ENCODE measurements at regions not wholly inside any gene's neighbourhood (a gene's known extent, or its start where the extent isn't known, plus 50 kb on each side); places are given as distances from the start of the nearest gene placed in this dataset.

GRCh38 chr9:86768709-86769108 is 178.6 kb downstream of the GAS1 start:
- TF ChIP-seq CTCF (IDR thresholded peaks at IDR 0.05; ENCODE audit: low read depth, low read length, missing control alignments), result no peak
- H3K4me3 ChIP-seq (ENCODE audit: low read depth, low read length), result no peak overlapping the region
- no peak for DNase-seq (ENCODE audit: low read depth)

- no peak for DNase-seq (ENCODE audit: low read depth)
- no peak for TF ChIP-seq CTCF (IDR thresholded peaks at IDR 0.05; ENCODE audit: low read depth, low read length, missing control alignments)
- no peak overlapping the region for H3K4me3 ChIP-seq (ENCODE audit: low read depth, low read length)
Measured at GRCh38 chr9:86768020-86768419, 179.3 kb downstream of the GAS1 start.

DNA sequence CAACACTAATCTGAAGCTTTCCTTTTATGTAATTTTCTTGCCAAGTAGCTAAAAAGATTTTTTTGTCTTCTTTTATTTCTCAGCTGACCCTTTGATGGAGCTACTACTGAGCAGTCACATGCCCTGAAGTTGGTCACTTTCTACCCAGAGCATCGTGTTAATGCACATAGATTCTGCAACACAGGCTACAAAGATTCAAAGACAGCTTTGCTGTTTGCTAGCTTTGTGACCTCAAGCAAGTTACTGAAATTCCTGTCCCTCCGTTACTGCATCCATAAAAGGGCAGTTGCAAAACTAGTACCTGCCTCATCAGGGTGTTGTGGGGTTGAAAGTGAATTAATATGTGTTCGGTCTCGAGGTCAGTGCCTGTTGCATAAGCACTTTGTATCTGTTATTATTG is 179.9 kb downstream of the GAS1 start:
- no peak for TF ChIP-seq CTCF (IDR thresholded peaks at IDR 0.05; ENCODE audit: low read depth, low read length, missing control alignments)
- no peak for DNase-seq (ENCODE audit: low read depth)
- H3K4me3 ChIP-seq (ENCODE audit: low read depth, low read length), result no peak overlapping the region

DNA sequence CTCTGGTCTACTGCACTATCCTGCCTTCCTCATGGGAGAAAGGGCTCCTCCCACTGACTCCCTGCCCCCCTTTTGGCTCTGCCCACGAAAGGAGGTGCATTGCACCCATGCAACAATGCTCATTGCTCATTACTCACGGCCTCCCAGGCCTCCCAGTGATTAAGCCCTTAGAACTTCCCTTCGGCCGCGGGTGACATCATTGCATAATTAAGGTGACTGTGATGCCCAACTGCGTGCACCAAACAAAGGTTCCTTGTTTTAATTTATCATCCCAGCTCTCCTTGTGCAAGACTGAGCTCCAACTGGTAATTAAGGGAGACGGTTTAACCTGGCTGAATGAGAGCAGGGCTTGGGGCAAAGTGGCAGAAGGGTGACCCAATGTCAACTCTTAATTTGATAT is 180.4 kb downstream of the GAS1 start:
- no peak overlapping the region for H3K4me3 ChIP-seq (ENCODE audit: low read depth, low read length)
- TF ChIP-seq CTCF (IDR thresholded peaks at IDR 0.05; ENCODE audit: low read depth, low read length, missing control alignments), result no peak
- DNase-seq (ENCODE audit: low read depth), result no peak

DNA sequence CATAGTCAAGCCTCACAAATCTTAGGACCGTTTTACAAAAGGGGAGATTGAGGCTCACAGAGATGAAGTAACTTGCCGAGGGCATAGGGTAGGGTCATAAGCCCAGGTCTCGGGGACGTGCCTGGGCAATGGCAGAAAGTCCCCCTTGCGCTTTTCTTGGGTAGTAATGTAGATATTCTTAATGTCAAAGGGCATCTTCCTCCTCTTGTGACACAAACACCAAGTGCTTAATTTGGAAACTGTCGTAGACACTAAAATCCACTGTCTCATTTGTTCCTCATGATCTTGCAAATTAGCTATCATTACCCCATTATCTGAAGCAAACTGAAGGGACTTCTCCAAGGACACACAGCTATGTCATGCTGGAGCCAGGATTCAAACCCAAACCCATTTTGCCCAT is 180.8 kb downstream of the GAS1 start:
- no peak for DNase-seq (ENCODE audit: low read depth)
- TF ChIP-seq CTCF (IDR thresholded peaks at IDR 0.05; ENCODE audit: low read depth, low read length, missing control alignments), result no peak
- no peak overlapping the region for H3K4me3 ChIP-seq (ENCODE audit: low read depth, low read length)

DNA sequence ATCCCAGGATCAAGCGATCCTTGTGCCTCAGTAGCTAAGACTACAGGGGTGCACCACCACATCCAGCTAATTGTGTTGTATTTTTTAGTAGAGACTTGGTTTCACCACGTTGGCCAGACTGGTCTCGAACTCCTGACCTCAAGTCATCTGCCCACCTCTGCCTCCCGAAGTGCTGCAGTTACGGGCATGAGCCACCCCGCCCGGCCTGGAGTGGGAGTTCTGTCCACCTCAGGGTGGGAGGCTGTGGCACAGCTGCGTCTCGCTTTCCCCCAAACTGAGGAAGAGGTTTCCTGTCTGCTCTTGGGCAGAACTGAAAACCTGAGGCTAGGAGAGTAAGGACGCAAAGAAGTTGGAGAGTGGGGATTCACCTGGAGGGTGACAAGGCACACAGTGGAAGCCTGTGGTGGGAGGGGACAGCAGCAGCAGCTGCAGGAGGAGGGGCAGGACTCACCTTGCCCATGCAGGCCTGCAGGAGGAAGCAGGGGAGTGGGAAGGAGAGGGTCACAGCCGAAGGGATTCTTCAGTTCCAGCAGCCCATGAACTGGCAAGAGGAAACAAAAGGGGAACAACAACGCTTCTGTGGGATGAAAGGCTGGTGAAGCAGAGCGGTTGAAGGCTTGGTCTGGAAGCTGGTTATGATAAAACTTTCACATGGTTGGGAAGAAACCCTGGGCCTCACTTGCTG is 181.4 kb downstream of the GAS1 start:
- H3K4me3 ChIP-seq (ENCODE audit: low read depth, low read length), result no peak overlapping the region
- no peak for DNase-seq (ENCODE audit: low read depth)
- TF ChIP-seq CTCF (IDR thresholded peaks at IDR 0.05; ENCODE audit: low read depth, low read length, missing control alignments), result no peak

DNA sequence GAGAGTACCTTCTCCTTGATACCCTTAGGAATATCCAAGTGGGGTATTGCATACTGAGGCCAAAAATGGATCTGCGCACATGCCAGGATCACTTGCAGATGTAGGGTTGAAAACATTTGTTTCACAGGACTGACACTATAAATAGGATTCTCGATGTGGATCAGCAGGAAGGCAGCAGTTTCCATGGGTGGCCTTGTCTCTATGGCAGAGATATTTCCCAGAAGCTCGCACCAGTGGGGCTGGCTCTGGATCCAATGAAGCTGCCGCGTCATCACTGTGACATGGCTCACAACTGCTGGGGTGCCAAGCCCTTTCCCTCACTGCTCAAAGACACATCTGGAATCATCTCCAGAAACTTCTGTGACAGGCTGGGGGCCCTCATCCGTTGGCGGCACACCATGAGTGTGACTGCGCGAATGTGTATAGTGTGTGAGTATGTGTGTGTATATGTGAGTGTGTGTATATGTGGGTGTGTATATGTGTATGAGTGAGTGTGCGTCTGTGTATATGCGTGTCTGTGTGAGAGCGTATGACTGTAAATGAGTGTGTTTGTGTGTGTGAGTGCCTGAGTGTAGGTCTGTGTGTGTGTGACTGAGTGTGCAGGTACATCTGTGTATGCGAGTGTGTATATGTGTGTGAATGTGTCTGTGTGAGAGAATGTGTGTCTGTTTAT is 182.5 kb downstream of the GAS1 start:
- TF ChIP-seq CTCF (IDR thresholded peaks at IDR 0.05; ENCODE audit: low read depth, low read length, missing control alignments), result no peak
- no peak for DNase-seq (ENCODE audit: low read depth)
- no peak overlapping the region for H3K4me3 ChIP-seq (ENCODE audit: low read depth, low read length)
